CD4-positive, alpha-beta T cell treated with Interleukin-4 for 1 hour (primary cell): ENCODE measurements at regions not wholly inside any gene's neighbourhood (a gene's known extent, or its start where the extent isn't known, plus 50 kb on each side); places are given as distances from the start of the nearest gene placed in this dataset.
A peak's percentile ranks its signal among the peaks of the same experiment; 100 is the strongest.
"Not testable (repeated sequence)": the region's sequence is repeated elsewhere in the genome, so short reads cannot be mapped to it uniquely, and the experiment has no call there.

Experiments
- DNase-seq, 2 donors: peaks; one replicate each; pipeline ENCODE4 v3.0.0-alpha.2; 2020 to 2022

- DNase-seq, result no peak
These were observed 440.8 kb upstream of the ZP4 start for GRCh38 chr1:238331557-238331956.

GRCh38 chr1:238329671-238330070 is 438.9 kb upstream of the ZP4 start:
- DNase-seq, result no peak

- not testable (repeated sequence) for DNase-seq
These were observed 436.3 kb upstream of the ZP4 start for GRCh38 chr1:238327033-238327432.

GRCh38 chr1:238326479-238326878 is 435.8 kb upstream of the ZP4 start:
- DNase-seq, result not testable (repeated sequence)

- no peak for DNase-seq
These were observed 433.6 kb upstream of the ZP4 start for GRCh38 chr1:238324211-238324864.

- DNase-seq, result no peak
These were observed 432.8 kb upstream of the ZP4 start for GRCh38 chr1:238323490-238323889.

- no peak for DNase-seq
These were observed 429.2 kb upstream of the ZP4 start for GRCh38 chr1:238319957-238320356.

GRCh38 chr1:238318294-238319110 is 427.8 kb upstream of the ZP4 start:
- no peak for DNase-seq

GRCh38 chr1:238312969-238313368 is 422.2 kb upstream of the ZP4 start:
- no peak for DNase-seq

- no peak for DNase-seq
These were observed 415.7 kb upstream of the ZP4 start for GRCh38 chr1:238306411-238306810.

GRCh38 chr1:238302646-238303045 is 411.9 kb upstream of the ZP4 start:
- no peak for DNase-seq

- no peak for DNase-seq
These were observed 405.6 kb upstream of the ZP4 start for GRCh38 chr1:238296371-238296770.

- no peak for DNase-seq
These were observed 402.4 kb upstream of the ZP4 start for GRCh38 chr1:238293075-238293474.

- DNase-seq, result no peak
These were observed 390.7 kb upstream of the ZP4 start for GRCh38 chr1:238281418-238281817.

- no peak for DNase-seq
These were observed 389.1 kb upstream of the ZP4 start for GRCh38 chr1:238279694-238280380.

- no peak for DNase-seq
These were observed 381.4 kb upstream of the ZP4 start for GRCh38 chr1:238272145-238272544.

GRCh38 chr1:238265866-238266265 is 375.1 kb upstream of the ZP4 start:
- DNase-seq, result no peak

- no peak for DNase-seq
These were observed 374.2 kb upstream of the ZP4 start for GRCh38 chr1:238264951-238265350.

- no peak for DNase-seq
These were observed 367.8 kb upstream of the ZP4 start for GRCh38 chr1:238258510-238258909.

GRCh38 chr1:238257018-238257621 is 366.4 kb upstream of the ZP4 start:
- no peak for DNase-seq

- DNase-seq, result no peak
These were observed 364.2 kb upstream of the ZP4 start for GRCh38 chr1:238254935-238255334.

GRCh38 chr1:238252033-238252802 is 361.5 kb upstream of the ZP4 start:
- peak in 1 of 2 donors; percentile 18 for DNase-seq

GRCh38 chr1:238248356-238248755 is 357.6 kb upstream of the ZP4 start:
- no peak for DNase-seq
